Keratinocyte (primary cell): ENCODE measurements at regions not wholly inside any gene's neighbourhood (a gene's known extent, or its start where the extent isn't known, plus 50 kb on each side); places are given as distances from the start of the nearest gene placed in this dataset.

Source experiments
- EZH2 ChIP-seq: IDR thresholded peaks from one replicate; pipeline ENCODE4 v1.6.1; 2012; ENCODE audit warnings: inconsistent platforms, mild to moderate bottlenecking, low read length, moderate library complexity
- TF ChIP-seq, protein P1 (sequence below), 3 experiments: IDR thresholded peaks in 1 of 3; conservative IDR thresholded peaks in 1 of 3; optimal IDR thresholded peaks in 1 of 3; 2 replicates in 2 of 3; 3 replicates in 1 of 3; pipeline versions ENCODE3 to v1.5.1; 2011; ENCODE audit warnings: low read length in 3 of 3, mild to moderate bottlenecking in 3 of 3, moderate library complexity in 2 of 3, control low read depth in 1 of 3, inconsistent platforms in 1 of 3; ENCODE audit not compliant: insufficient read depth in 2 of 3; ENCODE audit errors: extremely low read depth in 1 of 3

DNA sequence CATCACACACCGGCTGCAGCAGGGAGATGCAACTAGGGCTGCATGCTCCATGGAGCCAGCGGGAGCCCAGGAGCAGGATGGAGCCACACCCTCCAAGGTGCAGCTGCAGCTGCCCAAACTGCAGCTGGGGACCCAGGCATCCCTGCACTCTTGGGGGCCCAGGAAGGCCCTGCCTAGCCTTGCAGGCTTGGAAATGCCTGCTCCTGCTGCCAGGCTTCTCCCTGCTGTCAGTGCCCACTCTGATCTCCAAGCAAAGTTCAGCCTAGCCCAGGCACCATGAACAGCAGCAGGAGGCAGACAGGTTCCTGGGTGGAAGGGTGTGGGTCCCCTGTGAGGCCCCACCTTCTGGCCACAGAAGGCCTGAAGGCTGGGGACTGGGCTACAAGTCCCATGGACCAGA is 1057.1 kb downstream of the CDH8 start:
- TF ChIP-seq, protein P1, sequence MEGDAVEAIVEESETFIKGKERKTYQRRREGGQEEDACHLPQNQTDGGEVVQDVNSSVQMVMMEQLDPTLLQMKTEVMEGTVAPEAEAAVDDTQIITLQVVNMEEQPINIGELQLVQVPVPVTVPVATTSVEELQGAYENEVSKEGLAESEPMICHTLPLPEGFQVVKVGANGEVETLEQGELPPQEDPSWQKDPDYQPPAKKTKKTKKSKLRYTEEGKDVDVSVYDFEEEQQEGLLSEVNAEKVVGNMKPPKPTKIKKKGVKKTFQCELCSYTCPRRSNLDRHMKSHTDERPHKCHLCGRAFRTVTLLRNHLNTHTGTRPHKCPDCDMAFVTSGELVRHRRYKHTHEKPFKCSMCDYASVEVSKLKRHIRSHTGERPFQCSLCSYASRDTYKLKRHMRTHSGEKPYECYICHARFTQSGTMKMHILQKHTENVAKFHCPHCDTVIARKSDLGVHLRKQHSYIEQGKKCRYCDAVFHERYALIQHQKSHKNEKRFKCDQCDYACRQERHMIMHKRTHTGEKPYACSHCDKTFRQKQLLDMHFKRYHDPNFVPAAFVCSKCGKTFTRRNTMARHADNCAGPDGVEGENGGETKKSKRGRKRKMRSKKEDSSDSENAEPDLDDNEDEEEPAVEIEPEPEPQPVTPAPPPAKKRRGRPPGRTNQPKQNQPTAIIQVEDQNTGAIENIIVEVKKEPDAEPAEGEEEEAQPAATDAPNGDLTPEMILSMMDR (optimal IDR thresholded peaks at IDR 0.05 in 1 of 3, IDR thresholded peaks at IDR 0.05 in 1 of 3, conservative IDR thresholded peaks at IDR 0.05 in 1 of 3; ENCODE audit: extremely low read depth in 1 of 3, insufficient read depth in 2 of 3, low read length in 3 of 3) = no peak
- TF ChIP-seq EZH2 = no peak
